H9 (cell line): ENCODE measurements at regions not wholly inside any gene's neighbourhood (a gene's known extent, or its start where the extent isn't known, plus 50 kb on each side); places are given as distances from the start of the nearest gene placed in this dataset.

Source experiments
- DNase-seq: peaks from one replicate; pipeline ENCODE4 v3.0.0-alpha.2; 2017
- H2AFZ ChIP-seq: one replicate; pipeline ENCODE4 v1.6.1; 2013; ENCODE audit warnings: mild to moderate bottlenecking, low read length, control low read depth, moderate library complexity
- H2AK5ac ChIP-seq: 2 replicates; pipeline ENCODE4 v1.6.1; 2013; ENCODE audit warnings: low read length, control low read depth, mixed read lengths; ENCODE audit not compliant: insufficient read length
- H2BK120ac ChIP-seq: one replicate; pipeline ENCODE4 v1.6.1; 2013; ENCODE audit warnings: low read depth, mild to moderate bottlenecking, low read length, control low read depth, inconsistent platforms; ENCODE audit not compliant: poor library complexity, severe bottlenecking
- H2BK12ac ChIP-seq: 2 replicates; pipeline ENCODE4 v1.6.1; 2013; ENCODE audit warnings: low read length, control low read depth, mixed read lengths, low read depth; ENCODE audit not compliant: insufficient read length
- H2BK15ac ChIP-seq: 2 replicates; pipeline ENCODE4 v1.6.1; 2013; ENCODE audit warnings: low read depth, low read length, control low read depth
- H2BK20ac ChIP-seq: one replicate; pipeline ENCODE4 v1.6.1; 2013; ENCODE audit warnings: low read depth, mild to moderate bottlenecking, low read length, control low read depth, inconsistent platforms; ENCODE audit not compliant: poor library complexity, severe bottlenecking
- H2BK5ac ChIP-seq: 2 replicates; pipeline ENCODE4 v1.6.1; 2013; ENCODE audit warnings: low read length, control low read depth, mixed read lengths; ENCODE audit not compliant: insufficient read length
- H3K14ac ChIP-seq: 2 replicates; pipeline ENCODE4 v1.6.1; 2013; ENCODE audit warnings: low read length, control low read depth; ENCODE audit not compliant: insufficient read depth
- H3K18ac ChIP-seq: 2 replicates; pipeline ENCODE4 v1.6.1; 2013; ENCODE audit warnings: low read depth, mild to moderate bottlenecking, mixed read lengths, low read length, control low read depth; ENCODE audit not compliant: insufficient read length
- H3K23ac ChIP-seq: 2 replicates; pipeline ENCODE4 v1.6.1; 2013; ENCODE audit warnings: low read length, control low read depth, mixed read lengths, low read depth; ENCODE audit not compliant: insufficient read length
- H3K23me2 ChIP-seq: 2 replicates; pipeline ENCODE4 v1.6.1; 2013; ENCODE audit warnings: low read depth, mild to moderate bottlenecking, mixed read lengths, low read length, control low read depth; ENCODE audit not compliant: insufficient read length, poor library complexity, severe bottlenecking
- H3K27ac ChIP-seq: 2 replicates; pipeline ENCODE4 v1.5.1; 2013; ENCODE audit warnings: low read length, control low read depth, mixed read lengths, low read depth; ENCODE audit not compliant: insufficient read length
- H3K27me3 ChIP-seq: 2 replicates; pipeline ENCODE4 v1.6.1; 2013; ENCODE audit warnings: low read length, control low read depth, inconsistent platforms; ENCODE audit not compliant: insufficient read depth
- H3K4ac ChIP-seq: 2 replicates; pipeline ENCODE4 v1.6.1; 2013; ENCODE audit warnings: low read depth, mild to moderate bottlenecking, control low read depth, inconsistent platforms, low read length, moderate library complexity
- H3K4me1 ChIP-seq: 2 replicates; pipeline ENCODE4 v1.6.1; 2013; ENCODE audit warnings: low read length, control low read depth, inconsistent platforms; ENCODE audit not compliant: insufficient read depth
- H3K4me2 ChIP-seq: 2 replicates; pipeline ENCODE4 v1.6.1; 2013; ENCODE audit warnings: low read length, control low read depth, mixed read lengths; ENCODE audit not compliant: insufficient read length, insufficient read depth
- H3K56ac ChIP-seq: 2 replicates; pipeline ENCODE4 v1.6.1; 2013; ENCODE audit warnings: low read depth, mild to moderate bottlenecking, mixed read lengths, low read length, control low read depth; ENCODE audit not compliant: insufficient read length
- H3K79me1 ChIP-seq: 2 replicates; pipeline ENCODE4 v1.6.1; 2013; ENCODE audit warnings: low read depth, mild to moderate bottlenecking, moderate library complexity, low read length, control low read depth, inconsistent platforms; ENCODE audit not compliant: insufficient read depth, poor library complexity, severe bottlenecking
- H3K79me2 ChIP-seq: 2 replicates; pipeline ENCODE4 v1.6.1; 2013; ENCODE audit warnings: low read length, control low read depth, inconsistent platforms; ENCODE audit not compliant: insufficient read depth
- H3K9ac ChIP-seq: 2 replicates; pipeline ENCODE4 v1.6.1; 2013; ENCODE audit warnings: low read length, control low read depth, mixed read lengths; ENCODE audit not compliant: insufficient read length; ENCODE audit errors: extremely low read depth
- H3K9me3 ChIP-seq: one replicate; pipeline ENCODE4 v1.6.1; 2013; ENCODE audit warnings: low read depth, low read length, inconsistent platforms; ENCODE audit not compliant: control insufficient read depth
- H3T11ph ChIP-seq: one replicate; pipeline ENCODE4 v1.6.1; 2013; ENCODE audit warnings: mild to moderate bottlenecking, low read length, control low read depth, inconsistent platforms
- H4K20me1 ChIP-seq: one replicate; pipeline ENCODE4 v1.6.1; 2013; ENCODE audit not compliant: control insufficient read depth, insufficient read length, insufficient read depth
- H4K5ac ChIP-seq: 2 replicates; pipeline ENCODE4 v1.6.1; 2013; ENCODE audit warnings: low read depth, mild to moderate bottlenecking, mixed read lengths, low read length, control low read depth; ENCODE audit not compliant: insufficient read length
- H4K8ac ChIP-seq: replicated peaks from 2 replicates; pipeline ENCODE4 v1.6.1; 2013; ENCODE audit warnings: low read length, control low read depth, mixed read lengths, low read depth; ENCODE audit not compliant: insufficient read length
- H4K91ac ChIP-seq: 2 replicates; pipeline ENCODE4 v1.6.1; 2013; ENCODE audit warnings: low read depth, mild to moderate bottlenecking, moderate library complexity, mixed read lengths, low read length, control low read depth; ENCODE audit not compliant: insufficient read length
- H3K27ac Mint-ChIP-seq, 3 experiments: 2 replicates in 2 of 3; 3 replicates in 1 of 3; pipeline ENCODE4 v1.8.0; 2020 to 2021; ENCODE audit warnings: mixed read lengths in 3 of 3, mild to moderate bottlenecking in 1 of 3, moderate library complexity in 1 of 3
- H3K27me3 Mint-ChIP-seq: 2 replicates; pipeline ENCODE4 v1.8.0; 2021; ENCODE audit warnings: low read depth, mild to moderate bottlenecking, moderate library complexity, mixed read lengths
- H3K36me3 Mint-ChIP-seq, 3 experiments: 2 replicates in 2 of 3; 3 replicates in 1 of 3; pipeline ENCODE4 v1.8.0; 2020 to 2021; ENCODE audit warnings: low read depth in 3 of 3, mixed read lengths in 3 of 3; ENCODE audit not compliant: insufficient read depth in 1 of 3
- H3K4me1 Mint-ChIP-seq, 2 experiments: 2 replicates each; pipeline ENCODE4 v1.8.0; 2020; ENCODE audit warnings: mixed read lengths in 2 of 2
- H3K4me3 Mint-ChIP-seq, 2 experiments: 2 replicates in 1 of 2; 3 replicates in 1 of 2; pipeline ENCODE4 v1.8.0; 2020 to 2021; ENCODE audit warnings: mild to moderate bottlenecking in 2 of 2, mixed read lengths in 2 of 2, moderate library complexity in 1 of 2
- H3K9me3 Mint-ChIP-seq, 2 experiments: 2 replicates in 1 of 2; 3 replicates in 1 of 2; pipeline ENCODE4 v1.8.0; 2020; ENCODE audit warnings: mild to moderate bottlenecking in 2 of 2, mixed read lengths in 2 of 2, moderate library complexity in 1 of 2
- CTCF ChIP-seq: fragments of 200-600 bp; sonication (generic); conservative IDR thresholded peaks from 3 replicates; pipeline ENCODE4 v1.8.0; 2021; ENCODE audit warnings: antibody characterized with exemption, mild to moderate bottlenecking

- H3K9me3 Mint-ChIP-seq = no peaks in the 10 kb centered on the region; a peak in 1 of 5 replicates
Measured at GRCh38 chr4:28926156-28926555, 1794.0 kb upstream of the PCDH7 start.

More at GRCh38 chr4:28926156-28926555, 1794.0 kb upstream of the PCDH7 start:
- Histone ChIP-seq H2BK20ac (no peak overlapping the region), H2AK5ac (no peak overlapping the region), H3K56ac (no peak overlapping the region), H4K91ac (no peak overlapping the region), H3K27ac (no peak overlapping the region), H3K14ac (no peak overlapping the region), H2AFZ (no peak overlapping the region), H4K8ac (no peak overlapping the region), H2BK120ac (no peak overlapping the region), H3K79me1 (no peaks in the 10 kb centered on the region), H3K18ac (no peak overlapping the region), H3K9me3 (no peaks in the 10 kb centered on the region), H3K4ac (no peak overlapping the region), H2BK12ac (no peak overlapping the region), H3K4me2 (no peak overlapping the region), H3K27me3 (no peaks in the 10 kb centered on the region), H3K23me2 (no peaks in the 10 kb centered on the region), H3K9ac (no peak overlapping the region), H3K4me1 (no peaks in the 10 kb centered on the region), H2BK15ac (no peak overlapping the region), H4K5ac (no peak overlapping the region), H4K20me1 (no peaks in the 10 kb centered on the region), H2BK5ac (no peak overlapping the region), H3K79me2 (no peaks in the 10 kb centered on the region), H3K23ac (no peak overlapping the region), H3T11ph (no peak overlapping the region)
- H3K36me3 Mint-ChIP-seq = no peaks in the 10 kb centered on the region
- peaks cover 5 to 8% of the 10 kb centered on the region in 2 experiments; a peak in 3 of 4 replicates for H3K4me1 Mint-ChIP-seq
- no peak overlapping the region for H3K27ac Mint-ChIP-seq
- no peaks in the 10 kb centered on the region for H3K27me3 Mint-ChIP-seq
- TF ChIP-seq CTCF = no peak
- no peak overlapping the region for H3K4me3 Mint-ChIP-seq
- no peak for DNase-seq
